HepG2 (cell line): ENCODE measurements at regions not wholly inside any gene's neighbourhood (a gene's known extent, or its start where the extent isn't known, plus 50 kb on each side); places are given as distances from the start of the nearest gene placed in this dataset.

Experiments used
- ATAC-seq: fragments of 200-7000 bp; cut with Tn5 transposase; 3 replicates; pipeline ENCODE4 v1.9.1; 2020; ENCODE audit warnings: mild to moderate bottlenecking, moderate library complexity
- BruUV-seq: library from RNA; stranded (reverse); fragments of 400-500 nt; replicated peaks from 2 replicates; lab custom pipeline; 2021; lab: Mats Ljungman, UMichigan
- CTCF ChIA-PET: fragments of 300-600 bp; formaldehyde crosslinking; extraction: SDS; loops from one replicate; lab custom pipeline; 2021; ENCODE audit warnings: low total read pairs, inconsistent platforms, low intra/inter-chr PET ratio; lab: Yijun Ruan, JAX
- POLR2A ChIA-PET: fragments of 350-600 bp; sonication (Branson Sonifier 250); formaldehyde crosslinking; loops from one replicate; lab custom pipeline; 2020; ENCODE audit warnings: antibody characterized with exemption, inconsistent platforms; lab: Yijun Ruan, JAX
- DNase-seq: peaks from one replicate; pipeline ENCODE4 v3.0.0-alpha.2; 2015; ENCODE audit warnings: low spot score
- FAIRE-seq: peaks from 3 replicates; lab custom pipeline; 2011; peaks lifted over from hg19 to GRCh38; lab: Jason Lieb, UNC
- H2AFZ ChIP-seq: one replicate; pipeline ENCODE4 v1.6.1; 2011; ENCODE audit warnings: low read length, inconsistent platforms
- H3K27ac ChIP-seq: fragments of 300-600 bp; 3 replicates; pipeline ENCODE4 v1.8.0; 2011; ENCODE audit warnings: mixed run types, mild to moderate bottlenecking, mixed read lengths, low read length, inconsistent platforms; ENCODE audit not compliant: insufficient read depth; ENCODE audit errors: extremely low read length
- H3K27me3 ChIP-seq, 2 experiments: fragments of 200-600 bp in 1 of 2; 2 replicates in 1 of 2; 3 replicates in 1 of 2; pipeline versions ENCODE4 v1.6.0 to v1.8.0; 2011; ENCODE audit warnings: low read length in 2 of 2, mild to moderate bottlenecking in 2 of 2, moderate library complexity in 2 of 2, inconsistent platforms in 1 of 2; ENCODE audit not compliant: insufficient read depth in 2 of 2, control insufficient read depth in 1 of 2
- H3K36me3 ChIP-seq, 2 experiments: fragments of 200-600 bp in 1 of 2; replicated peaks in 1 of 2; 2 replicates in 1 of 2; 3 replicates in 1 of 2; pipeline versions ENCODE4 v1.5.1 to v1.8.0; 2011; ENCODE audit warnings: low read length in 2 of 2, inconsistent platforms in 1 of 2; ENCODE audit not compliant: insufficient read depth in 2 of 2, control insufficient read depth in 1 of 2
- H3K4me1 ChIP-seq: 2 replicates; pipeline ENCODE4 v1.5.1; 2012; ENCODE audit warnings: low read length, inconsistent platforms; ENCODE audit not compliant: insufficient read depth
- H3K4me2 ChIP-seq: 2 replicates; pipeline ENCODE4 v1.6.0; 2011; ENCODE audit warnings: low read depth, low read length, inconsistent platforms
- H3K4me3 ChIP-seq, 3 experiments: fragments of 200-600 bp in 1 of 3; sonication (generic), shearing (Covaris generic) in 1 of 3; replicated peaks in 1 of 3; 2 replicates each; pipeline ENCODE4 v1.5.1; 2011 to 2016; ENCODE audit warnings: low read length in 3 of 3, inconsistent platforms in 2 of 3, low read depth in 2 of 3, mild to moderate bottlenecking in 2 of 3, control low read depth in 1 of 3, mixed read lengths in 1 of 3; ENCODE audit not compliant: insufficient read depth in 1 of 3
- H3K79me2 ChIP-seq: one replicate; pipeline ENCODE4 v1.6.1; 2011; ENCODE audit warnings: low read length, inconsistent platforms; ENCODE audit not compliant: insufficient read depth
- H3K9ac ChIP-seq: 2 replicates; pipeline ENCODE4 v1.6.0; 2011; ENCODE audit warnings: mild to moderate bottlenecking, low read depth, low read length, inconsistent platforms; ENCODE audit not compliant: insufficient read depth
- H3K9me3 ChIP-seq: 2 replicates; pipeline ENCODE4 v1.5.1; 2012; ENCODE audit warnings: mild to moderate bottlenecking, low read length
- H4K20me1 ChIP-seq: 2 replicates; pipeline ENCODE4 v1.6.0; 2011; ENCODE audit warnings: inconsistent platforms, mild to moderate bottlenecking, low read length, moderate library complexity; ENCODE audit not compliant: insufficient read depth
- HOXA3 ChIP-seq: sonication (generic); formaldehyde crosslinking; IDR thresholded peaks from 2 replicates; pipeline ENCODE4 v1.5.0; 2020; ENCODE audit warnings: missing genetic modification reagents
- MAFF ChIP-seq: IDR thresholded peaks from 2 replicates; pipeline ENCODE4 v1.6.1; 2011; ENCODE audit warnings: low read depth, low read length, improper control_type of control experiment
- MAFK ChIP-seq, 2 experiments: IDR thresholded peaks in 1 of 2; conservative IDR thresholded peaks in 1 of 2; 2 replicates each; pipeline ENCODE4 v1.6.1; 2011; ENCODE audit warnings: improper control_type of control experiment in 2 of 2, low read length in 2 of 2
- NFE2L1 ChIP-seq: sonication (generic); formaldehyde crosslinking; IDR thresholded peaks from 2 replicates; pipeline ENCODE4 v1.4.0; 2020; ENCODE audit warnings: missing genetic modification reagents, mild to moderate bottlenecking, borderline replicate concordance
- SIX4 ChIP-seq: sonication (generic); formaldehyde crosslinking; IDR thresholded peaks from 2 replicates; pipeline ENCODE4 v1.4.0; 2020; ENCODE audit warnings: missing genetic modification reagents
- SSRP1 ChIP-seq: IDR thresholded peaks from 2 replicates; pipeline ENCODE4 v1.6.1; 2016; ENCODE audit warnings: control low read depth
- YY1 ChIP-seq: IDR thresholded peaks from 2 replicates; pipeline ENCODE4 v1.6.1; 2011; ENCODE audit warnings: low read length, low read depth, moderate library complexity, mild to moderate bottlenecking; ENCODE audit not compliant: insufficient read depth, insufficient replicate concordance
- ZNF256 ChIP-seq: sonication (generic); formaldehyde crosslinking; conservative IDR thresholded peaks from 2 replicates; pipeline ENCODE4 v1.4.0; 2020; ENCODE audit warnings: missing genetic modification reagents
- ZNF34 ChIP-seq: sonication (generic); formaldehyde crosslinking; IDR thresholded peaks from 2 replicates; pipeline ENCODE4 v1.4.0; 2020; ENCODE audit warnings: mild to moderate bottlenecking, missing genetic modification reagents, borderline replicate concordance
- ZNF577 ChIP-seq: sonication (generic); formaldehyde crosslinking; IDR thresholded peaks from 2 replicates; pipeline ENCODE4 v1.4.0; 2020; ENCODE audit warnings: mild to moderate bottlenecking, low read depth, missing genetic modification reagents, borderline replicate concordance
- WGBS: methylation state at CpG from one replicate; pipeline ENCODE4 v1.1.6; 2017; ENCODE audit warnings: low lambda C conversion rate; 5-methylcytosine and 5-hydroxymethylcytosine counted together
- in situ Hi-C: cut with HindIII; loops from 2 replicates; pipeline ENCODE4 v1.10.0; 2017; ENCODE audit warnings: low pct_unique_long_range_greater_than_20kb; ENCODE audit not compliant: extremely low pct_ligation_motif_present
- intact Hi-C: fragments of 100-400 bp; cut with micrococcal nuclease; formaldehyde crosslinking; loops from one replicate; pipeline ENCODE4 v1.10.0; 2022; ENCODE audit not compliant: unreplicated experiment

GRCh38 chr13:89052699-89053098 lies 1381.5 kb downstream of the SLITRK5 start:
- intact Hi-C loops: no loop called here
- no peaks in the 10 kb centered on the region for H3K4me1 ChIP-seq
- ChIA-PET POLR2A (no interaction called here), CTCF (no interaction called here)
- no peak overlapping the region for H3K4me2 ChIP-seq
- ATAC-seq (no peak), DNase-seq (no peak), FAIRE-seq (no peak)
- H3K9me3 ChIP-seq: no peaks in the 10 kb centered on the region
- 15% methylated on average over 3 of the region's 3 CpGs for WGBS
- no peak overlapping the region for H2AFZ ChIP-seq
- TF ChIP-seq ZNF577 (CRISPR knock-in tag) (no peak), SSRP1 (CRISPR knock-in tag) (no peak), HOXA3 (CRISPR knock-in tag) (no peak)
- in situ Hi-C loops: loop anchor here (25.0 kb wide), 1 partner anchor 990 kb away; no protein-coding TSS in a partner anchor
- no TSS peak for BruUV-seq
- no peaks in the 10 kb centered on the region for H4K20me1 ChIP-seq
- no peak overlapping the region for H3K4me3 ChIP-seq
- H3K36me3 ChIP-seq: no peaks in the 10 kb centered on the region
- no peaks in the 10 kb centered on the region for H3K79me2 ChIP-seq
- no peak overlapping the region for H3K9ac ChIP-seq
- H3K27ac ChIP-seq: no peak overlapping the region
- H3K27me3 ChIP-seq: no peaks in the 10 kb centered on the region

GRCh38 chr13:89053418-89053817 lies 1382.2 kb downstream of the SLITRK5 start:
- H3K9me3 ChIP-seq: no peaks in the 10 kb centered on the region
- 8% methylated on average over 1 of the region's 1 CpG for WGBS
- no peaks in the 10 kb centered on the region for H4K20me1 ChIP-seq
- POLR2A ChIA-PET: no interaction called here
- DNase-seq (no peak), ATAC-seq (no peak), FAIRE-seq (no peak)
- no peak for TF ChIP-seq NFE2L1 (CRISPR knock-in tag)
- peak; percentile 69 for TF ChIP-seq MAFF
- TF ChIP-seq ZNF256 (CRISPR knock-in tag): no peak
- TF ChIP-seq ZNF34 (CRISPR knock-in tag): no peak
- TF ChIP-seq MAFK (conservative IDR thresholded peaks at IDR 0.05 in 1 of 2, IDR thresholded peaks at IDR 0.05 in 1 of 2; ENCODE audit: low read length in 2 of 2): peak; percentile 50 to 74; a peak in 3 of 4 replicates
- TF ChIP-seq YY1: no peak
- TF ChIP-seq SIX4 (CRISPR knock-in tag): no peak
- H3K27me3 ChIP-seq: no peaks in the 10 kb centered on the region
- H3K36me3 ChIP-seq: no peaks in the 10 kb centered on the region
- in situ Hi-C loops (loop anchor here (25.0 kb wide), 1 partner anchor 991 kb away; no protein-coding TSS in a partner anchor), intact Hi-C loops (no loop called here)
- H3K4me3 ChIP-seq: no peak overlapping the region
- no peaks in the 10 kb centered on the region for H3K4me1 ChIP-seq
- no peak overlapping the region for H3K9ac ChIP-seq
- H3K79me2 ChIP-seq: no peaks in the 10 kb centered on the region
- BruUV-seq: no TSS peak
- CTCF ChIA-PET: no interaction called here
- H3K4me2 ChIP-seq: no peak overlapping the region
- H3K27ac ChIP-seq: no peak overlapping the region
- no peak overlapping the region for H2AFZ ChIP-seq
